NB4 (cell line): ENCODE measurements at regions not wholly inside any gene's neighbourhood (a gene's known extent, or its start where the extent isn't known, plus 50 kb on each side); places are given as distances from the start of the nearest gene placed in this dataset.

Source experiments
- CTCF ChIP-seq: IDR thresholded peaks from one replicate; pipeline ENCODE4 v1.5.1; 2012; ENCODE audit warnings: low read depth, low read length
- MYC ChIP-seq: IDR thresholded peaks from 2 replicates; pipeline ENCODE4 v1.6.1; 2011; ENCODE audit warnings: low read depth, low read length

GRCh38 chr6:71079677-71080076 lies 122.8 kb upstream of the B3GAT2 start:
- TF ChIP-seq CTCF: no peak
- no peak for TF ChIP-seq MYC
